ENCODE measurements at regions not wholly inside any gene's neighbourhood (a gene's known extent, or its start where the extent isn't known, plus 50 kb on each side); places are given as distances from the start of the nearest gene placed in this dataset.

DNA sequence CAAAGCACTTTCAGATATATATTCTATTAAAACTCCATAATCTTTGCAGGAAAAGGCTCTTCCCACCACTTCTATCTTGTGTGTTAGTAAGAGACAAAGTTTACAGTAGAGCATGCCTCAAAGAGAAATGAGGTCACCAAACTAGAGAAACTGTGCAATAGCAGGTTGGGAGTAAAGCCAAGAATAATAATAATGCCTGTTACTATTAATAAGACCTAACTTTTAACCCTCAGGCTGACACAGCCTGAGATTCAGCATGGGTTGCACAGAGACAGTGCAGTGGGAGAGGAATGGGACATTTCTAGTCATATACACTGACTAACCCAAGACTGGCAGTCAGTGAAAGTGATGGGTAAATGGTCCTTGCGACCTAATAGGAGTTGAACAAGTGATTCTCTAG, 320.2 kb upstream of the NFIA start:
- H3K27ac Mint-ChIP-seq (ENCODE audit: unreplicated experiment), result no peak overlapping the region
- TF ChIP-seq, protein P1, sequence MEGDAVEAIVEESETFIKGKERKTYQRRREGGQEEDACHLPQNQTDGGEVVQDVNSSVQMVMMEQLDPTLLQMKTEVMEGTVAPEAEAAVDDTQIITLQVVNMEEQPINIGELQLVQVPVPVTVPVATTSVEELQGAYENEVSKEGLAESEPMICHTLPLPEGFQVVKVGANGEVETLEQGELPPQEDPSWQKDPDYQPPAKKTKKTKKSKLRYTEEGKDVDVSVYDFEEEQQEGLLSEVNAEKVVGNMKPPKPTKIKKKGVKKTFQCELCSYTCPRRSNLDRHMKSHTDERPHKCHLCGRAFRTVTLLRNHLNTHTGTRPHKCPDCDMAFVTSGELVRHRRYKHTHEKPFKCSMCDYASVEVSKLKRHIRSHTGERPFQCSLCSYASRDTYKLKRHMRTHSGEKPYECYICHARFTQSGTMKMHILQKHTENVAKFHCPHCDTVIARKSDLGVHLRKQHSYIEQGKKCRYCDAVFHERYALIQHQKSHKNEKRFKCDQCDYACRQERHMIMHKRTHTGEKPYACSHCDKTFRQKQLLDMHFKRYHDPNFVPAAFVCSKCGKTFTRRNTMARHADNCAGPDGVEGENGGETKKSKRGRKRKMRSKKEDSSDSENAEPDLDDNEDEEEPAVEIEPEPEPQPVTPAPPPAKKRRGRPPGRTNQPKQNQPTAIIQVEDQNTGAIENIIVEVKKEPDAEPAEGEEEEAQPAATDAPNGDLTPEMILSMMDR (IDR thresholded peaks at IDR 0.05; ENCODE audit: partially characterized antibody, unreplicated experiment), result no peak
- H3K4me3 Mint-ChIP-seq (ENCODE audit: unreplicated experiment), result no peak overlapping the region
- H3K4me1 Mint-ChIP-seq (ENCODE audit: low read depth, unreplicated experiment), result peaks cover 9% of the 10 kb centered on the region
- H3K36me3 Mint-ChIP-seq (ENCODE audit: unreplicated experiment), result no peaks in the 10 kb centered on the region
- H3K27me3 Mint-ChIP-seq (ENCODE audit: unreplicated experiment), result peaks cover 4% of the 10 kb centered on the region
- H3K9me3 Mint-ChIP-seq (ENCODE audit: unreplicated experiment), result peaks cover 4% of the 10 kb centered on the region
- no peak for DNase-seq

DNA sequence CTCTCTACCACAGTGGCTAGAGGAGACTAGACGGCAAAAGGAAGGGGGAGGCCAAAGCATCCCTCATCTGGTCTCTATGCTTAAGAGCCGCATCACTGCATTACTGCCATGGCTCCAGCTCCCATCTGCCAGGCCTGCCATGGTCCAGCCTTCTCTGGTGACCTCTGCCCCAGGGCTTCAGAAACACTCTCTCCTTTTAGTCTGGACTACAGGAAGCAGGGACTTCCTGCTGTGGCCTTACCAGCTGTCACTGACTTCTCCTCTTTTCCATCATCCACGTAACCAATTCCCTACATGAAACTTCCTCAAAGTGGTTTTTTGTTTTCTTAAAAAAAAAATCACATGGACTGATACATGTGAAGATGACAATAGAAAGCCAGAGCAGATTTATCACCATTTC, 323.1 kb upstream of the NFIA start:
- Mint-ChIP-seq H3K27me3 (ENCODE audit: unreplicated experiment) (peaks cover 4% of the 10 kb centered on the region), H3K4me3 (ENCODE audit: unreplicated experiment) (no peak overlapping the region), H3K36me3 (ENCODE audit: unreplicated experiment) (no peaks in the 10 kb centered on the region), H3K27ac (ENCODE audit: unreplicated experiment) (peak overlapping the region; percentile 29), H3K9me3 (ENCODE audit: unreplicated experiment) (peaks cover 4% of the 10 kb centered on the region), H3K4me1 (ENCODE audit: low read depth, unreplicated experiment) (peaks cover 9% of the 10 kb centered on the region)
- TF ChIP-seq, protein P1 (IDR thresholded peaks at IDR 0.05; ENCODE audit: partially characterized antibody, unreplicated experiment), result no peak
- peak; percentile 45 for DNase-seq

DNA sequence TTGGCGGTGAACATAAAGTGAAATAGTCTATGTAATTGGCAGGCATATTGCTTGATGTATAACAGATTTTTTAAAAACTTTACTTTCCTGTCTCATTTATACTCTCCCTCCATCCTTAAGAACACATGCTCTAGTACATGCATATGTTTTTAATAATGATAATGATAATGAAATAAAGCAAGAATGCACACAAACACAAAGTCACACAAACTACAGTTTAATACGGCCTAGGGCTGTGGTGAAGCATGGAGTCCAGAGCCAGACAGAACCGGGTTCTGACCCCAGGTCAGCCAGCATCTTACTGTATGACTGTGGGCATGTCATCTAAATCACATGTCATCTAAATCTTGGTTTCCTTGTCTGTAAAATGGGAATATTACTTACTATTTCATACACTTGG, 324.9 kb upstream of the NFIA start:
- peaks cover 15% of the 10 kb centered on the region for H3K4me1 Mint-ChIP-seq (ENCODE audit: low read depth, unreplicated experiment)
- no peaks in the 10 kb centered on the region for H3K36me3 Mint-ChIP-seq (ENCODE audit: unreplicated experiment)
- TF ChIP-seq, protein P1 (IDR thresholded peaks at IDR 0.05; ENCODE audit: partially characterized antibody, unreplicated experiment), result no peak
- no peak overlapping the region for H3K27ac Mint-ChIP-seq (ENCODE audit: unreplicated experiment)
- DNase-seq, result no peak
- no peak overlapping the region for H3K4me3 Mint-ChIP-seq (ENCODE audit: unreplicated experiment)
- peaks cover 4% of the 10 kb centered on the region for H3K9me3 Mint-ChIP-seq (ENCODE audit: unreplicated experiment)
- peaks cover 4% of the 10 kb centered on the region for H3K27me3 Mint-ChIP-seq (ENCODE audit: unreplicated experiment)

DNA sequence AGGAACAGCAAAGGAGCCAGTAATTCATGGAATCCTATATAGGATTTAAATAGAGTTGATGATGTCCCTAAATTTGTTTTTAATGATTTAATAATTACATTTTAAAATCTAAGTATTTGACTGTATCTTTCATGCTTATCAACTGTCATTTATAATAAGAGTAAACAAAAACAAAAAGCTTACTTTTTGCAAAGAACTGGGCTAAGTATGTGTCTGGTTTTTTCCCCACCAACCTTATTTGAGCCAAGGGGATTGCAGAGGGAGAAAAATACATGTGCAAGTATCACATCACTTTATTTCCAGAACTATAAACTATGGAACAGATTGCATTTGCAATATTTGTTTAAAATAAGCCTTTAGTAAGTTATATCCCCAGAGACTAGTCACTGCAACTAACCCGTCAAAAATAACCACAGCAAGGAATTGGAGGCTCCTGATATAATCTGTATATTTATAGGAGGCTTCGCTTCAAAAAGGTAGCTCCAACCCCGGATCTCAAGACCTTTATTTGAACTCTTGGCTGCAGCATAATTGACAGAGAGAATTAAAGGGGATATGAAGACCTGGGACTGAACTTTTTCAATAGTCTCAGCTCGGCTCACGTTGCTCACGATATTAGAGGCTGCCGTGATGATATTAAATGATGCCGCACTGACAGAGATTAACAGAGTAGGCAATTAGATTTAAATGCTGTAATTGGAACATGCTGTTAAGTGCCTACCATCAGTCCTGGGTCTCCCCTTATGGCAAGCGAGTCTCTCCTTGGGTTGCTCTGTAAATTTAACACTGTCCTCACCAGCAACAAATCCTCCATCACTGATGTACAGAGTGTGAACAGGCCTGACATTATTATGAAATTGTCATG, 329.1 kb upstream of the NFIA start:
- Mint-ChIP-seq H3K36me3 (ENCODE audit: unreplicated experiment) (no peaks in the 10 kb centered on the region), H3K9me3 (ENCODE audit: unreplicated experiment) (no peaks in the 10 kb centered on the region), H3K4me3 (ENCODE audit: unreplicated experiment) (no peak overlapping the region), H3K27ac (ENCODE audit: unreplicated experiment) (no peak overlapping the region), H3K27me3 (ENCODE audit: unreplicated experiment) (no peaks in the 10 kb centered on the region), H3K4me1 (ENCODE audit: low read depth, unreplicated experiment) (peaks cover 6% of the 10 kb centered on the region)
- TF ChIP-seq, protein P1 (IDR thresholded peaks at IDR 0.05; ENCODE audit: partially characterized antibody, unreplicated experiment), result no peak
- no peak for DNase-seq

DNA sequence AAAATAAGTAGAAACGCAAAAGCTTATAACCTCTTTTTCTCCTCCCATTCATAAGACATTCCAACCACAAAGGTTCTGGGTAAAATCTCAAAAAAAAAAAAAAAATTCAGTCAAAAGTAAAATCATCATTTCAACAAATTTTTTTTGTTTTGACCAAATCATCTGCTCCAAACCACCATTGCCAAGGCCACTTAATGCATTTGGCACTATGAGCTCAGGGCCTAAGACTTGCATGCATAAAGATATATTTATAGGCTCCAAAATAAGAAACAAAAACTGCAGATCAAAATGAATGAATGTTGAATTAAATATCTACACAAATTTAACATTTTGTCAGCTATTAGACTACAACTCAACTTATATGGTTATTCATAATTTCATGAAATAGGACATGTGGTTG, 331.1 kb upstream of the NFIA start:
- TF ChIP-seq, protein P1 (IDR thresholded peaks at IDR 0.05; ENCODE audit: partially characterized antibody, unreplicated experiment), result no peak
- no peak for DNase-seq
- Mint-ChIP-seq H3K4me3 (ENCODE audit: unreplicated experiment) (no peak overlapping the region), H3K4me1 (ENCODE audit: low read depth, unreplicated experiment) (peaks cover 11% of the 10 kb centered on the region), H3K9me3 (ENCODE audit: unreplicated experiment) (no peaks in the 10 kb centered on the region), H3K27ac (ENCODE audit: unreplicated experiment) (no peak overlapping the region), H3K36me3 (ENCODE audit: unreplicated experiment) (no peaks in the 10 kb centered on the region), H3K27me3 (ENCODE audit: unreplicated experiment) (no peaks in the 10 kb centered on the region)

Measured in glutamatergic neuron (in vitro differentiated cells).